Prostate gland (tissue), 2 donors: ENCODE measurements at regions not wholly inside any gene's neighbourhood (a gene's known extent, or its start where the extent isn't known, plus 50 kb on each side); places are given as distances from the start of the nearest gene placed in this dataset.

Experiments
- POLR2A ChIP-seq: fragments of 450-650 bp; IDR thresholded peaks from one replicate; pipeline ENCODE4 v1.6.1; 2016; ENCODE audit warnings: antibody characterized with exemption, mild to moderate bottlenecking
- POLR2AphosphoS5 ChIP-seq: sonication (generic); formaldehyde crosslinking; IDR thresholded peaks from one replicate; pipeline ENCODE4 v1.6.1; 2017; ENCODE audit warnings: antibody characterized with exemption
- TF ChIP-seq, protein P1 (sequence below), 4 experiments: fragments of 200-600 bp in 2 of 4; fragments of 450-650 bp in 2 of 4; sonication (generic) in 2 of 4; IDR thresholded peaks; 1 replicate in 3 of 4; 2 replicates in 1 of 4; pipeline ENCODE4 v1.5.1; 2016 to 2019; ENCODE audit warnings: antibody characterized with exemption in 4 of 4, mild to moderate bottlenecking in 2 of 4, moderate library complexity in 2 of 4

GRCh38 chr15:46880791-46881190 lies 836.5 kb upstream of the SEMA6D start:
- TF ChIP-seq, protein P1, sequence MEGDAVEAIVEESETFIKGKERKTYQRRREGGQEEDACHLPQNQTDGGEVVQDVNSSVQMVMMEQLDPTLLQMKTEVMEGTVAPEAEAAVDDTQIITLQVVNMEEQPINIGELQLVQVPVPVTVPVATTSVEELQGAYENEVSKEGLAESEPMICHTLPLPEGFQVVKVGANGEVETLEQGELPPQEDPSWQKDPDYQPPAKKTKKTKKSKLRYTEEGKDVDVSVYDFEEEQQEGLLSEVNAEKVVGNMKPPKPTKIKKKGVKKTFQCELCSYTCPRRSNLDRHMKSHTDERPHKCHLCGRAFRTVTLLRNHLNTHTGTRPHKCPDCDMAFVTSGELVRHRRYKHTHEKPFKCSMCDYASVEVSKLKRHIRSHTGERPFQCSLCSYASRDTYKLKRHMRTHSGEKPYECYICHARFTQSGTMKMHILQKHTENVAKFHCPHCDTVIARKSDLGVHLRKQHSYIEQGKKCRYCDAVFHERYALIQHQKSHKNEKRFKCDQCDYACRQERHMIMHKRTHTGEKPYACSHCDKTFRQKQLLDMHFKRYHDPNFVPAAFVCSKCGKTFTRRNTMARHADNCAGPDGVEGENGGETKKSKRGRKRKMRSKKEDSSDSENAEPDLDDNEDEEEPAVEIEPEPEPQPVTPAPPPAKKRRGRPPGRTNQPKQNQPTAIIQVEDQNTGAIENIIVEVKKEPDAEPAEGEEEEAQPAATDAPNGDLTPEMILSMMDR (IDR thresholded peaks at IDR 0.05), result no peak
- TF ChIP-seq POLR2A (no peak), POLR2AphosphoS5 (no peak)
